H9 (cell line): ENCODE measurements at regions not wholly inside any gene's neighbourhood (a gene's known extent, or its start where the extent isn't known, plus 50 kb on each side); places are given as distances from the start of the nearest gene placed in this dataset.

ENCODE experiments used
- DNase-seq: peaks from one replicate; pipeline ENCODE4 v3.0.0-alpha.2; 2017
- H2AFZ ChIP-seq: one replicate; pipeline ENCODE4 v1.6.1; 2013; ENCODE audit warnings: mild to moderate bottlenecking, low read length, control low read depth, moderate library complexity
- H2AK5ac ChIP-seq: 2 replicates; pipeline ENCODE4 v1.6.1; 2013; ENCODE audit warnings: low read length, control low read depth, mixed read lengths; ENCODE audit not compliant: insufficient read length
- H2BK120ac ChIP-seq: one replicate; pipeline ENCODE4 v1.6.1; 2013; ENCODE audit warnings: low read depth, mild to moderate bottlenecking, low read length, control low read depth, inconsistent platforms; ENCODE audit not compliant: poor library complexity, severe bottlenecking
- H2BK12ac ChIP-seq: 2 replicates; pipeline ENCODE4 v1.6.1; 2013; ENCODE audit warnings: low read length, control low read depth, mixed read lengths, low read depth; ENCODE audit not compliant: insufficient read length
- H2BK15ac ChIP-seq: 2 replicates; pipeline ENCODE4 v1.6.1; 2013; ENCODE audit warnings: low read depth, low read length, control low read depth
- H2BK20ac ChIP-seq: one replicate; pipeline ENCODE4 v1.6.1; 2013; ENCODE audit warnings: low read depth, mild to moderate bottlenecking, low read length, control low read depth, inconsistent platforms; ENCODE audit not compliant: poor library complexity, severe bottlenecking
- H2BK5ac ChIP-seq: 2 replicates; pipeline ENCODE4 v1.6.1; 2013; ENCODE audit warnings: low read length, control low read depth, mixed read lengths; ENCODE audit not compliant: insufficient read length
- H3K14ac ChIP-seq: 2 replicates; pipeline ENCODE4 v1.6.1; 2013; ENCODE audit warnings: low read length, control low read depth; ENCODE audit not compliant: insufficient read depth
- H3K18ac ChIP-seq: 2 replicates; pipeline ENCODE4 v1.6.1; 2013; ENCODE audit warnings: low read depth, mild to moderate bottlenecking, mixed read lengths, low read length, control low read depth; ENCODE audit not compliant: insufficient read length
- H3K23ac ChIP-seq: 2 replicates; pipeline ENCODE4 v1.6.1; 2013; ENCODE audit warnings: low read length, control low read depth, mixed read lengths, low read depth; ENCODE audit not compliant: insufficient read length
- H3K23me2 ChIP-seq: 2 replicates; pipeline ENCODE4 v1.6.1; 2013; ENCODE audit warnings: low read depth, mild to moderate bottlenecking, mixed read lengths, low read length, control low read depth; ENCODE audit not compliant: insufficient read length, poor library complexity, severe bottlenecking
- H3K27ac ChIP-seq: 2 replicates; pipeline ENCODE4 v1.5.1; 2013; ENCODE audit warnings: low read length, control low read depth, mixed read lengths, low read depth; ENCODE audit not compliant: insufficient read length
- H3K27me3 ChIP-seq: 2 replicates; pipeline ENCODE4 v1.6.1; 2013; ENCODE audit warnings: low read length, control low read depth, inconsistent platforms; ENCODE audit not compliant: insufficient read depth
- H3K4ac ChIP-seq: 2 replicates; pipeline ENCODE4 v1.6.1; 2013; ENCODE audit warnings: low read depth, mild to moderate bottlenecking, control low read depth, inconsistent platforms, low read length, moderate library complexity
- H3K4me1 ChIP-seq: 2 replicates; pipeline ENCODE4 v1.6.1; 2013; ENCODE audit warnings: low read length, control low read depth, inconsistent platforms; ENCODE audit not compliant: insufficient read depth
- H3K4me2 ChIP-seq: 2 replicates; pipeline ENCODE4 v1.6.1; 2013; ENCODE audit warnings: low read length, control low read depth, mixed read lengths; ENCODE audit not compliant: insufficient read length, insufficient read depth
- H3K56ac ChIP-seq: 2 replicates; pipeline ENCODE4 v1.6.1; 2013; ENCODE audit warnings: low read depth, mild to moderate bottlenecking, mixed read lengths, low read length, control low read depth; ENCODE audit not compliant: insufficient read length
- H3K79me1 ChIP-seq: 2 replicates; pipeline ENCODE4 v1.6.1; 2013; ENCODE audit warnings: low read depth, mild to moderate bottlenecking, moderate library complexity, low read length, control low read depth, inconsistent platforms; ENCODE audit not compliant: insufficient read depth, poor library complexity, severe bottlenecking
- H3K79me2 ChIP-seq: 2 replicates; pipeline ENCODE4 v1.6.1; 2013; ENCODE audit warnings: low read length, control low read depth, inconsistent platforms; ENCODE audit not compliant: insufficient read depth
- H3K9ac ChIP-seq: 2 replicates; pipeline ENCODE4 v1.6.1; 2013; ENCODE audit warnings: low read length, control low read depth, mixed read lengths; ENCODE audit not compliant: insufficient read length; ENCODE audit errors: extremely low read depth
- H3K9me3 ChIP-seq: one replicate; pipeline ENCODE4 v1.6.1; 2013; ENCODE audit warnings: low read depth, low read length, inconsistent platforms; ENCODE audit not compliant: control insufficient read depth
- H3T11ph ChIP-seq: one replicate; pipeline ENCODE4 v1.6.1; 2013; ENCODE audit warnings: mild to moderate bottlenecking, low read length, control low read depth, inconsistent platforms
- H4K20me1 ChIP-seq: one replicate; pipeline ENCODE4 v1.6.1; 2013; ENCODE audit not compliant: control insufficient read depth, insufficient read length, insufficient read depth
- H4K5ac ChIP-seq: 2 replicates; pipeline ENCODE4 v1.6.1; 2013; ENCODE audit warnings: low read depth, mild to moderate bottlenecking, mixed read lengths, low read length, control low read depth; ENCODE audit not compliant: insufficient read length
- H4K8ac ChIP-seq: replicated peaks from 2 replicates; pipeline ENCODE4 v1.6.1; 2013; ENCODE audit warnings: low read length, control low read depth, mixed read lengths, low read depth; ENCODE audit not compliant: insufficient read length
- H4K91ac ChIP-seq: 2 replicates; pipeline ENCODE4 v1.6.1; 2013; ENCODE audit warnings: low read depth, mild to moderate bottlenecking, moderate library complexity, mixed read lengths, low read length, control low read depth; ENCODE audit not compliant: insufficient read length
- H3K27ac Mint-ChIP-seq, 3 experiments: 2 replicates in 2 of 3; 3 replicates in 1 of 3; pipeline ENCODE4 v1.8.0; 2020 to 2021; ENCODE audit warnings: mixed read lengths in 3 of 3, mild to moderate bottlenecking in 1 of 3, moderate library complexity in 1 of 3
- H3K27me3 Mint-ChIP-seq: 2 replicates; pipeline ENCODE4 v1.8.0; 2021; ENCODE audit warnings: low read depth, mild to moderate bottlenecking, moderate library complexity, mixed read lengths
- H3K36me3 Mint-ChIP-seq, 3 experiments: 2 replicates in 2 of 3; 3 replicates in 1 of 3; pipeline ENCODE4 v1.8.0; 2020 to 2021; ENCODE audit warnings: low read depth in 3 of 3, mixed read lengths in 3 of 3; ENCODE audit not compliant: insufficient read depth in 1 of 3
- H3K4me1 Mint-ChIP-seq, 2 experiments: 2 replicates each; pipeline ENCODE4 v1.8.0; 2020; ENCODE audit warnings: mixed read lengths in 2 of 2
- H3K4me3 Mint-ChIP-seq, 2 experiments: 2 replicates in 1 of 2; 3 replicates in 1 of 2; pipeline ENCODE4 v1.8.0; 2020 to 2021; ENCODE audit warnings: mild to moderate bottlenecking in 2 of 2, mixed read lengths in 2 of 2, moderate library complexity in 1 of 2
- H3K9me3 Mint-ChIP-seq, 2 experiments: 2 replicates in 1 of 2; 3 replicates in 1 of 2; pipeline ENCODE4 v1.8.0; 2020; ENCODE audit warnings: mild to moderate bottlenecking in 2 of 2, mixed read lengths in 2 of 2, moderate library complexity in 1 of 2
- WGBS: extraction: QIAGEN DNeasy Blood & Tissue Kit; methylation state at CpG from one replicate; pipeline ENCODE4 v1.1.7; 2013; ENCODE audit warnings: missing lambda C conversion rate, low lambda C conversion rate, mixed read lengths; ENCODE audit not compliant: insufficient read length; ENCODE audit errors: extremely low coverage; 5-methylcytosine and 5-hydroxymethylcytosine counted together
- TF ChIP-seq, protein P1 (sequence below): fragments of 200-600 bp; sonication (generic); conservative IDR thresholded peaks from 3 replicates; pipeline ENCODE4 v1.8.0; 2021; ENCODE audit warnings: antibody characterized with exemption, mild to moderate bottlenecking

- no peaks in the 10 kb centered on the region for H3K79me1 ChIP-seq
- H2BK5ac ChIP-seq = no peak overlapping the region
- no peak overlapping the region; a peak in 1 of 7 replicates for H3K27ac Mint-ChIP-seq
- no peak overlapping the region for H2BK12ac ChIP-seq
- H3K27me3 ChIP-seq = no peaks in the 10 kb centered on the region
- no peak overlapping the region for H3K4me3 Mint-ChIP-seq
- no peak overlapping the region for H3T11ph ChIP-seq
- H3K36me3 Mint-ChIP-seq = peaks cover 0 to 5% (median 0%) of the 10 kb centered on the region in 3 experiments; a peak in 2 of 7 replicates
- no CpG with 5 or more reads among the region's 2 CpGs for WGBS
- H3K9me3 ChIP-seq = no peaks in the 10 kb centered on the region
- no peak overlapping the region for H3K56ac ChIP-seq
- TF ChIP-seq, protein P1, sequence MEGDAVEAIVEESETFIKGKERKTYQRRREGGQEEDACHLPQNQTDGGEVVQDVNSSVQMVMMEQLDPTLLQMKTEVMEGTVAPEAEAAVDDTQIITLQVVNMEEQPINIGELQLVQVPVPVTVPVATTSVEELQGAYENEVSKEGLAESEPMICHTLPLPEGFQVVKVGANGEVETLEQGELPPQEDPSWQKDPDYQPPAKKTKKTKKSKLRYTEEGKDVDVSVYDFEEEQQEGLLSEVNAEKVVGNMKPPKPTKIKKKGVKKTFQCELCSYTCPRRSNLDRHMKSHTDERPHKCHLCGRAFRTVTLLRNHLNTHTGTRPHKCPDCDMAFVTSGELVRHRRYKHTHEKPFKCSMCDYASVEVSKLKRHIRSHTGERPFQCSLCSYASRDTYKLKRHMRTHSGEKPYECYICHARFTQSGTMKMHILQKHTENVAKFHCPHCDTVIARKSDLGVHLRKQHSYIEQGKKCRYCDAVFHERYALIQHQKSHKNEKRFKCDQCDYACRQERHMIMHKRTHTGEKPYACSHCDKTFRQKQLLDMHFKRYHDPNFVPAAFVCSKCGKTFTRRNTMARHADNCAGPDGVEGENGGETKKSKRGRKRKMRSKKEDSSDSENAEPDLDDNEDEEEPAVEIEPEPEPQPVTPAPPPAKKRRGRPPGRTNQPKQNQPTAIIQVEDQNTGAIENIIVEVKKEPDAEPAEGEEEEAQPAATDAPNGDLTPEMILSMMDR = no peak
- H3K23ac ChIP-seq = no peak overlapping the region
- peaks cover 3% of the 10 kb centered on the region; the same call in 1 of the 2 replicates for H3K27me3 Mint-ChIP-seq
- H3K4me1 Mint-ChIP-seq = peaks cover 39 to 52% of the 10 kb centered on the region in 2 experiments
- no peak overlapping the region for H4K8ac ChIP-seq
- H2AK5ac ChIP-seq = no peak overlapping the region
- H3K4ac ChIP-seq = no peak overlapping the region
- no peak overlapping the region for H3K27ac ChIP-seq
- no peak overlapping the region for H3K14ac ChIP-seq
- H3K9me3 Mint-ChIP-seq = peaks cover 0 to 7% of the 10 kb centered on the region in 2 experiments; a peak in 1 of 5 replicates
- H3K9ac ChIP-seq = no peak overlapping the region
- H3K23me2 ChIP-seq = no peaks in the 10 kb centered on the region
- no peaks in the 10 kb centered on the region for H4K20me1 ChIP-seq
- no peaks in the 10 kb centered on the region for H3K79me2 ChIP-seq
- no peak overlapping the region for H3K4me2 ChIP-seq
- H2BK15ac ChIP-seq = no peak overlapping the region
- no peak overlapping the region for H3K18ac ChIP-seq
- H4K91ac ChIP-seq = no peak overlapping the region
- no peak for DNase-seq
- H4K5ac ChIP-seq = no peak overlapping the region
- no peaks in the 10 kb centered on the region for H3K4me1 ChIP-seq
- H2AFZ ChIP-seq = no peak overlapping the region
- H2BK20ac ChIP-seq = no peak overlapping the region
- H2BK120ac ChIP-seq = no peak overlapping the region
Measured at GRCh38 chr1:94616506-94616905, 74.9 kb upstream of the F3 start.
